HepG2 (cell line): ENCODE measurements at regions not wholly inside any gene's neighbourhood (a gene's known extent, or its start where the extent isn't known, plus 50 kb on each side); places are given as distances from the start of the nearest gene placed in this dataset.

Source experiments
- ATAC-seq: fragments of 200-7000 bp; cut with Tn5 transposase; 3 replicates; pipeline ENCODE4 v1.9.1; 2020; ENCODE audit warnings: mild to moderate bottlenecking, moderate library complexity
- BruUV-seq: library from RNA; stranded (reverse); fragments of 400-500 nt; replicated peaks from 2 replicates; lab custom pipeline; 2021; lab: Mats Ljungman, UMichigan
- CTCF ChIA-PET: fragments of 300-600 bp; formaldehyde crosslinking; extraction: SDS; loops from one replicate; lab custom pipeline; 2021; ENCODE audit warnings: low total read pairs, inconsistent platforms, low intra/inter-chr PET ratio; lab: Yijun Ruan, JAX
- POLR2A ChIA-PET: fragments of 350-600 bp; sonication (Branson Sonifier 250); formaldehyde crosslinking; loops from one replicate; lab custom pipeline; 2020; ENCODE audit warnings: antibody characterized with exemption, inconsistent platforms; lab: Yijun Ruan, JAX
- DNase-seq: peaks from one replicate; pipeline ENCODE4 v3.0.0-alpha.2; 2015; ENCODE audit warnings: low spot score
- FAIRE-seq: peaks from 3 replicates; lab custom pipeline; 2011; peaks lifted over from hg19 to GRCh38; lab: Jason Lieb, UNC
- H2AFZ ChIP-seq: one replicate; pipeline ENCODE4 v1.6.1; 2011; ENCODE audit warnings: low read length, inconsistent platforms
- H3K27ac ChIP-seq: fragments of 300-600 bp; 3 replicates; pipeline ENCODE4 v1.8.0; 2011; ENCODE audit warnings: mixed run types, mild to moderate bottlenecking, mixed read lengths, low read length, inconsistent platforms; ENCODE audit not compliant: insufficient read depth; ENCODE audit errors: extremely low read length
- H3K27me3 ChIP-seq, 2 experiments: fragments of 200-600 bp in 1 of 2; 2 replicates in 1 of 2; 3 replicates in 1 of 2; pipeline versions ENCODE4 v1.6.0 to v1.8.0; 2011; ENCODE audit warnings: low read length in 2 of 2, mild to moderate bottlenecking in 2 of 2, moderate library complexity in 2 of 2, inconsistent platforms in 1 of 2; ENCODE audit not compliant: insufficient read depth in 2 of 2, control insufficient read depth in 1 of 2
- H3K36me3 ChIP-seq, 2 experiments: fragments of 200-600 bp in 1 of 2; replicated peaks in 1 of 2; 2 replicates in 1 of 2; 3 replicates in 1 of 2; pipeline versions ENCODE4 v1.5.1 to v1.8.0; 2011; ENCODE audit warnings: low read length in 2 of 2, inconsistent platforms in 1 of 2; ENCODE audit not compliant: insufficient read depth in 2 of 2, control insufficient read depth in 1 of 2
- H3K4me1 ChIP-seq: 2 replicates; pipeline ENCODE4 v1.5.1; 2012; ENCODE audit warnings: low read length, inconsistent platforms; ENCODE audit not compliant: insufficient read depth
- H3K4me2 ChIP-seq: 2 replicates; pipeline ENCODE4 v1.6.0; 2011; ENCODE audit warnings: low read depth, low read length, inconsistent platforms
- H3K4me3 ChIP-seq, 3 experiments: fragments of 200-600 bp in 1 of 3; sonication (generic), shearing (Covaris generic) in 1 of 3; replicated peaks in 1 of 3; 2 replicates each; pipeline ENCODE4 v1.5.1; 2011 to 2016; ENCODE audit warnings: low read length in 3 of 3, inconsistent platforms in 2 of 3, low read depth in 2 of 3, mild to moderate bottlenecking in 2 of 3, control low read depth in 1 of 3, mixed read lengths in 1 of 3; ENCODE audit not compliant: insufficient read depth in 1 of 3
- H3K79me2 ChIP-seq: one replicate; pipeline ENCODE4 v1.6.1; 2011; ENCODE audit warnings: low read length, inconsistent platforms; ENCODE audit not compliant: insufficient read depth
- H3K9ac ChIP-seq: 2 replicates; pipeline ENCODE4 v1.6.0; 2011; ENCODE audit warnings: mild to moderate bottlenecking, low read depth, low read length, inconsistent platforms; ENCODE audit not compliant: insufficient read depth
- H3K9me3 ChIP-seq: 2 replicates; pipeline ENCODE4 v1.5.1; 2012; ENCODE audit warnings: mild to moderate bottlenecking, low read length
- H4K20me1 ChIP-seq: 2 replicates; pipeline ENCODE4 v1.6.0; 2011; ENCODE audit warnings: inconsistent platforms, mild to moderate bottlenecking, low read length, moderate library complexity; ENCODE audit not compliant: insufficient read depth
- AGO2 ChIP-seq: fragments of 200-400 bp; formaldehyde crosslinking; optimal IDR thresholded peaks from 2 replicates; pipeline ENCODE3; 2017; ENCODE audit warnings: mild to moderate bottlenecking, low read depth, low read length, moderate library complexity
- HOXD1 ChIP-seq: sonication (generic); formaldehyde crosslinking; IDR thresholded peaks from 2 replicates; pipeline ENCODE4 v1.5.0; 2020; ENCODE audit warnings: missing genetic modification reagents
- MBNL3 ChIP-seq: fragments of 250-450 bp; sonication (Bioruptor Pico); conservative IDR thresholded peaks from 2 replicates; pipeline ENCODE4 v1.8.0; 2022; ENCODE audit warnings: mild to moderate bottlenecking, inconsistent platforms
- NPAS2 ChIP-seq: sonication (generic); formaldehyde crosslinking; IDR thresholded peaks from 2 replicates; pipeline ENCODE4 v1.8.0; 2022; ENCODE audit warnings: mild to moderate bottlenecking, missing genetic modification reagents, borderline replicate concordance
- SKI ChIP-seq: fragments of 450-650 bp; IDR thresholded peaks from one replicate; pipeline ENCODE4 v1.6.1; 2018; ENCODE audit warnings: mild to moderate bottlenecking; ENCODE audit not compliant: partially characterized antibody
- SMARCE1 ChIP-seq: fragments of 450-650 bp; IDR thresholded peaks from 2 replicates; pipeline ENCODE4 v1.6.1; 2017; ENCODE audit warnings: borderline replicate concordance
- SYNCRIP ChIP-seq: fragments of 200-400 bp; formaldehyde crosslinking; IDR thresholded peaks from 2 replicates; pipeline ENCODE4 v1.6.1; 2018; ENCODE audit warnings: mild to moderate bottlenecking, low read depth, low read length; ENCODE audit not compliant: insufficient read depth
- TCF12 ChIP-seq, 2 experiments: fragments of 450-650 bp in 1 of 2; sonication (generic) in 1 of 2; formaldehyde crosslinking in 1 of 2; IDR thresholded peaks; 2 replicates each; pipeline versions ENCODE4 v1.6.1 to v1.8.0; 2017 to 2022; ENCODE audit warnings: antibody characterized with exemption in 1 of 2, mild to moderate bottlenecking in 1 of 2, missing genetic modification reagents in 1 of 2, moderate library complexity in 1 of 2
- TEAD3 ChIP-seq: optimal IDR thresholded peaks from 2 replicates; pipeline ENCODE3; 2016; ENCODE audit warnings: borderline replicate concordance
- ZKSCAN8 ChIP-seq: IDR thresholded peaks from 2 replicates; pipeline ENCODE4 v1.6.1; 2016; ENCODE audit warnings: borderline replicate concordance, missing genetic modification reagents, missing compliant biosample characterization
- ZNF101 ChIP-seq: sonication (generic); formaldehyde crosslinking; IDR thresholded peaks from 2 replicates; pipeline ENCODE4 v1.4.0; 2020; ENCODE audit warnings: mild to moderate bottlenecking, low read depth, missing genetic modification reagents, borderline replicate concordance
- ZNF274 ChIP-seq: sonication (generic); formaldehyde crosslinking; IDR thresholded peaks from 2 replicates; pipeline ENCODE4 v1.5.1; 2020; ENCODE audit warnings: mild to moderate bottlenecking, missing genetic modification reagents
- ZNF333 ChIP-seq: sonication (generic); formaldehyde crosslinking; IDR thresholded peaks from 2 replicates; pipeline ENCODE4 v1.4.0; 2020; ENCODE audit warnings: mild to moderate bottlenecking, missing genetic modification reagents, borderline replicate concordance
- ZNF468 ChIP-seq: sonication (generic); formaldehyde crosslinking; IDR thresholded peaks from 2 replicates; pipeline ENCODE4 v1.8.0; 2022; ENCODE audit warnings: mild to moderate bottlenecking, moderate library complexity, missing genetic modification reagents
- ZSCAN20 ChIP-seq: sonication (generic); formaldehyde crosslinking; IDR thresholded peaks from 2 replicates; pipeline ENCODE4 v1.4.0; 2020; ENCODE audit warnings: missing genetic modification reagents, mild to moderate bottlenecking, borderline replicate concordance
- in situ Hi-C: cut with HindIII; loops from 2 replicates; pipeline ENCODE4 v1.10.0; 2017; ENCODE audit warnings: low pct_unique_long_range_greater_than_20kb; ENCODE audit not compliant: extremely low pct_ligation_motif_present
- intact Hi-C: fragments of 100-400 bp; cut with micrococcal nuclease; formaldehyde crosslinking; loops from one replicate; pipeline ENCODE4 v1.10.0; 2022; ENCODE audit not compliant: unreplicated experiment
- TF ChIP-seq, protein P1 (sequence below): sonication (generic); formaldehyde crosslinking; IDR thresholded peaks from 2 replicates; pipeline ENCODE4 v1.5.0; 2020; ENCODE audit warnings: missing genetic modification reagents
- TF ChIP-seq, protein P2 (sequence below): sonication (generic); formaldehyde crosslinking; IDR thresholded peaks from 2 replicates; pipeline ENCODE4 v1.5.0; 2020; ENCODE audit warnings: missing genetic modification reagents
- TF ChIP-seq, protein P3 (sequence below), 2 experiments: sonication (generic) in 1 of 2; formaldehyde crosslinking in 1 of 2; IDR thresholded peaks; 2 replicates each; pipeline versions ENCODE4 v1.4.0 to v1.6.1; 2018 to 2020; ENCODE audit warnings: missing genetic modification reagents in 2 of 2, borderline replicate concordance in 1 of 2, low read depth in 1 of 2, mild to moderate bottlenecking in 1 of 2, missing biosample characterization in 1 of 2
- TF ChIP-seq, protein P4 (sequence below): IDR thresholded peaks from 2 replicates; pipeline ENCODE4 v1.6.1; 2012; ENCODE audit warnings: low read length, improper control_type of control experiment

DNA sequence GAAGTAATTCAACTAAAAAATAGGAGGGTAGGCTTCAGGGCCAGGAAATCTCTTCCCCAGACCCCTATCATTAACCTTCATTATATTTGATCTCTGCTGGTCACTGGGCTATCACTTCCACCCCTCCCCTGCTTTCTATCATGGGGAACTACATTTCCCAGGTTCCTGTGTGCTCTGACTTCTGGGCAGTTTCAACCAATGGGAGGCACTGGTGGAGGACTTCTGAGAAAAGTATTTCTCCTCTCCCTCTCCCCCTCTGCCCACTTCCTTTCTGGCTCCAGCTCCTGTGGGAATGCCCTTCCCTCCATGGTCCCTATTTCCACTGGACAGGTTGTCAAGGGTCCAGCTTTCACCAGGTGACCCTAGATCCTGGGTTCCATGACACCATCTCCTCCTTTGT, 364.4 kb downstream of the C16orf95 start:
- no peaks in the 10 kb centered on the region for H3K79me2 ChIP-seq
- no peak for DNase-seq
- no peaks in the 10 kb centered on the region for H3K9me3 ChIP-seq
- in situ Hi-C loops (no loop called here), intact Hi-C loops (no loop called here)
- peaks cover 2 to 12% of the 10 kb centered on the region in 2 experiments; a peak in 2 of 5 replicates for H3K27me3 ChIP-seq
- no peak for ATAC-seq
- no peak for FAIRE-seq
- no TSS peak for BruUV-seq
- ChIA-PET CTCF (no interaction called here), POLR2A (no interaction called here)
- no peak overlapping the region for H3K4me3 ChIP-seq
- no peaks in the 10 kb centered on the region for H3K36me3 ChIP-seq
- no peak overlapping the region for H3K27ac ChIP-seq
- no peak overlapping the region for H3K4me2 ChIP-seq
- no peaks in the 10 kb centered on the region for H4K20me1 ChIP-seq
- H2AFZ ChIP-seq, result no peak overlapping the region
- no peak overlapping the region for H3K9ac ChIP-seq
- no peaks in the 10 kb centered on the region for H3K4me1 ChIP-seq
- TF ChIP-seq ZSCAN20 (CRISPR knock-in tag) (no peak), NPAS2 (CRISPR knock-in tag) (no peak), AGO2 (no peak), MBNL3 (no peak), SMARCE1 (no peak), ZNF101 (CRISPR knock-in tag) (no peak), ZNF468 (no peak), ZKSCAN8 (CRISPR knock-in tag) (no peak), SYNCRIP (no peak), ZNF333 (CRISPR knock-in tag) (no peak), TCF12 (IDR thresholded peaks at IDR 0.05) (no peak), TCF12 (CRISPR knock-in tag; IDR thresholded peaks at IDR 0.05) (no peak), SKI (no peak), ZNF274 (CRISPR knock-in tag) (no peak), HOXD1 (CRISPR knock-in tag) (no peak), TEAD3 (CRISPR knock-in tag) (no peak)
- TF ChIP-seq, protein P1, sequence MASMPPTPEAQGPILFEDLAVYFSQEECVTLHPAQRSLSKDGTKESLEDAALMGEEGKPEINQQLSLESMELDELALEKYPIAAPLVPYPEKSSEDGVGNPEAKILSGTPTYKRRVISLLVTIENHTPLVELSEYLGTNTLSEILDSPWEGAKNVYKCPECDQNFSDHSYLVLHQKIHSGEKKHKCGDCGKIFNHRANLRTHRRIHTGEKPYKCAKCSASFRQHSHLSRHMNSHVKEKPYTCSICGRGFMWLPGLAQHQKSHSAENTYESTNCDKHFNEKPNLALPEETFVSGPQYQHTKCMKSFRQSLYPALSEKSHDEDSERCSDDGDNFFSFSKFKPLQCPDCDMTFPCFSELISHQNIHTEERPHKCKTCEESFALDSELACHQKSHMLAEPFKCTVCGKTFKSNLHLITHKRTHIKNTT, result no peak
- TF ChIP-seq, protein P2, sequence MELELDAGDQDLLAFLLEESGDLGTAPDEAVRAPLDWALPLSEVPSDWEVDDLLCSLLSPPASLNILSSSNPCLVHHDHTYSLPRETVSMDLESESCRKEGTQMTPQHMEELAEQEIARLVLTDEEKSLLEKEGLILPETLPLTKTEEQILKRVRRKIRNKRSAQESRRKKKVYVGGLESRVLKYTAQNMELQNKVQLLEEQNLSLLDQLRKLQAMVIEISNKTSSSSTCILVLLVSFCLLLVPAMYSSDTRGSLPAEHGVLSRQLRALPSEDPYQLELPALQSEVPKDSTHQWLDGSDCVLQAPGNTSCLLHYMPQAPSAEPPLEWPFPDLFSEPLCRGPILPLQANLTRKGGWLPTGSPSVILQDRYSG, result no peak
- TF ChIP-seq, protein P3, sequence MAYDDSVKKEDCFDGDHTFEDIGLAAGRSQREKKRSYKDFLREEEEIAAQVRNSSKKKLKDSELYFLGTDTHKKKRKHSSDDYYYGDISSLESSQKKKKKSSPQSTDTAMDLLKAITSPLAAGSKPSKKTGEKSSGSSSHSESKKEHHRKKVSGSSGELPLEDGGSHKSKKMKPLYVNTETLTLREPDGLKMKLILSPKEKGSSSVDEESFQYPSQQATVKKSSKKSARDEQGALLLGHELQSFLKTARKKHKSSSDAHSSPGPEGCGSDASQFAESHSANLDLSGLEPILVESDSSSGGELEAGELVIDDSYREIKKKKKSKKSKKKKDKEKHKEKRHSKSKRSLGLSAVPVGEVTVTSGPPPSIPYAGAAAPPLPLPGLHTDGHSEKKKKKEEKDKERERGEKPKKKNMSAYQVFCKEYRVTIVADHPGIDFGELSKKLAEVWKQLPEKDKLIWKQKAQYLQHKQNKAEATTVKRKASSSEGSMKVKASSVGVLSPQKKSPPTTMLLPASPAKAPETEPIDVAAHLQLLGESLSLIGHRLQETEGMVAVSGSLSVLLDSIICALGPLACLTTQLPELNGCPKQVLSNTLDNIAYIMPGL (CRISPR knock-in tag; IDR thresholded peaks at IDR 0.05; ENCODE audit: borderline replicate concordance in 1 of 2, low read depth in 1 of 2), result no peak
- TF ChIP-seq, protein P4, sequence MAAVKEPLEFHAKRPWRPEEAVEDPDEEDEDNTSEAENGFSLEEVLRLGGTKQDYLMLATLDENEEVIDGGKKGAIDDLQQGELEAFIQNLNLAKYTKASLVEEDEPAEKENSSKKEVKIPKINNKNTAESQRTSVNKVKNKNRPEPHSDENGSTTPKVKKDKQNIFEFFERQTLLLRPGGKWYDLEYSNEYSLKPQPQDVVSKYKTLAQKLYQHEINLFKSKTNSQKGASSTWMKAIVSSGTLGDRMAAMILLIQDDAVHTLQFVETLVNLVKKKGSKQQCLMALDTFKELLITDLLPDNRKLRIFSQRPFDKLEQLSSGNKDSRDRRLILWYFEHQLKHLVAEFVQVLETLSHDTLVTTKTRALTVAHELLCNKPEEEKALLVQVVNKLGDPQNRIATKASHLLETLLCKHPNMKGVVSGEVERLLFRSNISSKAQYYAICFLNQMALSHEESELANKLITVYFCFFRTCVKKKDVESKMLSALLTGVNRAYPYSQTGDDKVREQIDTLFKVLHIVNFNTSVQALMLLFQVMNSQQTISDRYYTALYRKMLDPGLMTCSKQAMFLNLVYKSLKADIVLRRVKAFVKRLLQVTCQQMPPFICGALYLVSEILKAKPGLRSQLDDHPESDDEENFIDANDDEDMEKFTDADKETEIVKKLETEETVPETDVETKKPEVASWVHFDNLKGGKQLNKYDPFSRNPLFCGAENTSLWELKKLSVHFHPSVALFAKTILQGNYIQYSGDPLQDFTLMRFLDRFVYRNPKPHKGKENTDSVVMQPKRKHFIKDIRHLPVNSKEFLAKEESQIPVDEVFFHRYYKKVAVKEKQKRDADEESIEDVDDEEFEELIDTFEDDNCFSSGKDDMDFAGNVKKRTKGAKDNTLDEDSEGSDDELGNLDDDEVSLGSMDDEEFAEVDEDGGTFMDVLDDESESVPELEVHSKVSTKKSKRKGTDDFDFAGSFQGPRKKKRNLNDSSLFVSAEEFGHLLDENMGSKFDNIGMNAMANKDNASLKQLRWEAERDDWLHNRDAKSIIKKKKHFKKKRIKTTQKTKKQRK, result no peak
